CD4-positive, alpha-beta T cell (primary cell): ENCODE measurements at regions not wholly inside any gene's neighbourhood (a gene's known extent, or its start where the extent isn't known, plus 50 kb on each side); places are given as distances from the start of the nearest gene placed in this dataset.

Experiments
- ATAC-seq: fragments of 200-7000 bp; cut with Tn5 transposase; one replicate; pipeline ENCODE4 v1.10.0; 2022; ENCODE audit warnings: mild to moderate bottlenecking; ENCODE audit not compliant: poor library complexity
- CTCF ChIA-PET: fragments of 350-600 bp; sonication (Branson Sonifier 250); formaldehyde crosslinking; loops from one replicate; lab custom pipeline; 2021; ENCODE audit warnings: antibody characterized with exemption, inconsistent platforms; lab: Charles Lee
- POLR2A ChIA-PET: fragments of 350-600 bp; sonication (Branson Sonifier 250); formaldehyde crosslinking; loops from one replicate; lab custom pipeline; 2021; ENCODE audit warnings: antibody characterized with exemption, inconsistent platforms; lab: Charles Lee
- DNase-seq, 14 experiments: peaks; one replicate each; pipeline ENCODE4 v3.0.0-alpha.2; 2013 to 2020; ENCODE audit warnings: mixed read lengths in 2 of 14
- H3K27ac ChIP-seq, 2 donors: one replicate each; pipeline versions ENCODE4 v1.5.1 to v1.7.0; 2013; ENCODE audit warnings: low read length in 2 of 2, low read depth in 1 of 2, mild to moderate bottlenecking in 1 of 2
- H3K27me3 ChIP-seq, 2 experiments: 1 replicate in 1 of 2; 2 replicates in 1 of 2; pipeline versions ENCODE4 v1.6.1 to v1.7.0; 2013; ENCODE audit warnings: low read length in 2 of 2, control low read depth in 1 of 2, mild to moderate bottlenecking in 1 of 2, moderate library complexity in 1 of 2; ENCODE audit not compliant: insufficient read depth in 2 of 2, control insufficient read depth in 1 of 2
- H3K36me3 ChIP-seq: one replicate; pipeline ENCODE4 v1.6.1; 2013; ENCODE audit warnings: low read length, control low read depth; ENCODE audit not compliant: insufficient read depth
- H3K4me1 ChIP-seq: one replicate; pipeline ENCODE4 v1.6.1; 2013; ENCODE audit warnings: low read length, control low read depth; ENCODE audit not compliant: insufficient read depth
- H3K4me3 ChIP-seq: one replicate; pipeline ENCODE4 v1.5.1; 2013; ENCODE audit warnings: mild to moderate bottlenecking, low read length, moderate library complexity
- H3K9me3 ChIP-seq, 2 experiments: 1 replicate in 1 of 2; 2 replicates in 1 of 2; pipeline versions ENCODE4 v1.6.1 to v1.7.0; 2013; ENCODE audit warnings: low read length in 2 of 2, mild to moderate bottlenecking in 2 of 2, control low read depth in 1 of 2, moderate library complexity in 1 of 2; ENCODE audit not compliant: control insufficient read depth in 1 of 2, insufficient read depth in 1 of 2
- H3K27ac Mint-ChIP-seq: one replicate; pipeline ENCODE4 v1.8.0; 2020; ENCODE audit warnings: mixed read lengths
- H3K27me3 Mint-ChIP-seq: one replicate; pipeline ENCODE4 v1.8.0; 2021; ENCODE audit warnings: mixed read lengths
- H3K36me3 Mint-ChIP-seq: one replicate; pipeline ENCODE4 v1.8.0; 2021; ENCODE audit warnings: low read depth, mixed read lengths
- H3K4me1 Mint-ChIP-seq: one replicate; pipeline ENCODE4 v1.8.0; 2021; ENCODE audit warnings: low read depth, mixed read lengths
- H3K4me3 Mint-ChIP-seq: one replicate; pipeline ENCODE4 v1.8.0; 2020; ENCODE audit warnings: mild to moderate bottlenecking, mixed read lengths
- H3K9me3 Mint-ChIP-seq: one replicate; pipeline ENCODE4 v1.8.0; 2020; ENCODE audit warnings: mixed read lengths
- CTCF ChIP-seq: fragments of 200-600 bp; IDR thresholded peaks from one replicate; pipeline ENCODE4 v1.8.0; 2022; ENCODE audit warnings: antibody characterized with exemption, mild to moderate bottlenecking
- intact Hi-C, 2 experiments: fragments of 100-400 bp; cut with DNase I in 1 of 2; cut with micrococcal nuclease in 1 of 2; formaldehyde crosslinking; loops; one replicate each; pipeline versions ENCODE4 v1.15.1 to v1.9.0; 2023 to 2025; cut with DNase I, micrococcal nuclease

GRCh38 chr22:27193215-27193614 lies 535.8 kb downstream of the MIAT start:
- TF ChIP-seq CTCF = no peak
- Histone ChIP-seq H3K4me3 (no peak overlapping the region), H3K36me3 (no peaks in the 10 kb centered on the region), H3K27ac (no peak overlapping the region), H3K9me3 (peaks cover 0 to 18% of the 10 kb centered on the region in 2 experiments), H3K4me1 (no peaks in the 10 kb centered on the region), H3K27me3 (peaks cover 2 to 4% of the 10 kb centered on the region in 2 experiments)
- intact Hi-C loops = no loop called here
- ChIA-PET CTCF (no interaction called here), POLR2A (no interaction called here)
- Mint-ChIP-seq H3K36me3 (no peaks in the 10 kb centered on the region), H3K27me3 (peaks cover 20% of the 10 kb centered on the region), H3K4me1 (no peaks in the 10 kb centered on the region), H3K4me3 (no peak overlapping the region), H3K27ac (no peak overlapping the region), H3K9me3 (peaks cover 3% of the 10 kb centered on the region)
- ATAC-seq (no peak), DNase-seq (no peak)

GRCh38 chr22:27193636-27194035 lies 536.2 kb downstream of the MIAT start:
- Histone ChIP-seq H3K36me3 (no peaks in the 10 kb centered on the region), H3K27ac (no peak overlapping the region), H3K4me3 (no peak overlapping the region), H3K4me1 (no peaks in the 10 kb centered on the region), H3K9me3 (peaks cover 0 to 18% of the 10 kb centered on the region in 2 experiments), H3K27me3 (peaks cover 2 to 4% of the 10 kb centered on the region in 2 experiments)
- H3K4me1 Mint-ChIP-seq = no peaks in the 10 kb centered on the region
- ATAC-seq (no peak), DNase-seq (no peak)
- H3K9me3 Mint-ChIP-seq = peaks cover 3% of the 10 kb centered on the region
- no peak overlapping the region for H3K27ac Mint-ChIP-seq
- H3K4me3 Mint-ChIP-seq = no peak overlapping the region
- ChIA-PET CTCF (no interaction called here), POLR2A (no interaction called here)
- TF ChIP-seq CTCF = no peak
- peaks cover 19% of the 10 kb centered on the region for H3K27me3 Mint-ChIP-seq
- H3K36me3 Mint-ChIP-seq = no peaks in the 10 kb centered on the region
- intact Hi-C loops = no loop called here

DNA sequence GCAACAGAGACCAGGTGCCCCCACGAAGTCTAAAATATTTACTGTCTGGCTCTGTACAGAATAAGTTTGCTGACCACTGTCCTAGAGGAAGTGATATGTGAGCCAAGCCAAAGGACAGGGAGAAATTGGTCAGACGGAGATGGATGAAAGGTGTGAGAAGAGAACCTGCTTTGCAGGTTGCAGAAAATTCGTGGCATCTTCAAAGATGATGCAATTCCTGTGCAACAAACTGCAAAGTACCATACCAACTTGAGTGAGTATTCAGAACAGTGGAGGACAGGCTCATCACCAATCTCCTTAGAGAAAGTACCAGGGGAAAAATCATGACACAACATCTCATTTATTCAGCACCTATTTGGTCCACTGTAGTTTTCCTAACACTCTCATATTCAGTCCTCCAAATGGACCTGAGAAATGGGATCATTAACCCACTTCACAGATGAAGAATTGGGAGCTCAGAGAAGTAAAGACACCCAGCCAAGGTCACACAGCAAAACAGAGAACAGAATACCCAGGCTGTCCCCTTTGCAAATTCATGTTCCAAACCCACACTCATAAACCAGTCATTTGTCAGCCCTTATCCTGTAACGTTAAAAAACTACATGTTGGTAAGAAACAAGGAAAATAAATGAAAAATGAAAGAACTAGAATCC lies 536.8 kb downstream of the MIAT start:
- Mint-ChIP-seq H3K4me1 (no peaks in the 10 kb centered on the region), H3K4me3 (no peak overlapping the region), H3K27me3 (peaks cover 20% of the 10 kb centered on the region), H3K36me3 (no peaks in the 10 kb centered on the region), H3K27ac (no peak overlapping the region), H3K9me3 (peaks cover 3% of the 10 kb centered on the region)
- peaks cover 2 to 4% of the 10 kb centered on the region in 2 experiments for H3K27me3 ChIP-seq
- no peak for TF ChIP-seq CTCF
- peaks cover 0 to 18% of the 10 kb centered on the region in 2 experiments for H3K9me3 ChIP-seq
- no peaks in the 10 kb centered on the region for H3K36me3 ChIP-seq
- intact Hi-C loops = no loop called here
- ATAC-seq (no peak), DNase-seq (no peak)
- H3K27ac ChIP-seq = no peak overlapping the region
- H3K4me1 ChIP-seq = no peaks in the 10 kb centered on the region
- POLR2A ChIA-PET = no interaction called here
- no peak overlapping the region for H3K4me3 ChIP-seq
- CTCF ChIA-PET = no interaction called here
